Esophagus squamous epithelium (tissue), 4 donors: ENCODE measurements at regions not wholly inside any gene's neighbourhood (a gene's known extent, or its start where the extent isn't known, plus 50 kb on each side); places are given as distances from the start of the nearest gene placed in this dataset.

Experiments used
- POLR2A ChIP-seq, 4 donors: fragments of 450-650 bp; IDR thresholded peaks; one replicate each; pipeline ENCODE4 v1.6.1; 2017; ENCODE audit warnings: antibody characterized with exemption in 4 of 4, mild to moderate bottlenecking in 4 of 4, moderate library complexity in 3 of 4
- TF ChIP-seq, protein P1 (sequence below), 6 experiments: fragments of 450-650 bp in 4 of 6; fragments of 200-600 bp in 2 of 6; sonication (generic) in 2 of 6; IDR thresholded peaks; one replicate each; pipeline ENCODE4 v1.5.1; 2016 to 2019; ENCODE audit warnings: antibody characterized with exemption in 6 of 6, mild to moderate bottlenecking in 4 of 6, moderate library complexity in 4 of 6

- TF ChIP-seq, protein P1, sequence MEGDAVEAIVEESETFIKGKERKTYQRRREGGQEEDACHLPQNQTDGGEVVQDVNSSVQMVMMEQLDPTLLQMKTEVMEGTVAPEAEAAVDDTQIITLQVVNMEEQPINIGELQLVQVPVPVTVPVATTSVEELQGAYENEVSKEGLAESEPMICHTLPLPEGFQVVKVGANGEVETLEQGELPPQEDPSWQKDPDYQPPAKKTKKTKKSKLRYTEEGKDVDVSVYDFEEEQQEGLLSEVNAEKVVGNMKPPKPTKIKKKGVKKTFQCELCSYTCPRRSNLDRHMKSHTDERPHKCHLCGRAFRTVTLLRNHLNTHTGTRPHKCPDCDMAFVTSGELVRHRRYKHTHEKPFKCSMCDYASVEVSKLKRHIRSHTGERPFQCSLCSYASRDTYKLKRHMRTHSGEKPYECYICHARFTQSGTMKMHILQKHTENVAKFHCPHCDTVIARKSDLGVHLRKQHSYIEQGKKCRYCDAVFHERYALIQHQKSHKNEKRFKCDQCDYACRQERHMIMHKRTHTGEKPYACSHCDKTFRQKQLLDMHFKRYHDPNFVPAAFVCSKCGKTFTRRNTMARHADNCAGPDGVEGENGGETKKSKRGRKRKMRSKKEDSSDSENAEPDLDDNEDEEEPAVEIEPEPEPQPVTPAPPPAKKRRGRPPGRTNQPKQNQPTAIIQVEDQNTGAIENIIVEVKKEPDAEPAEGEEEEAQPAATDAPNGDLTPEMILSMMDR (IDR thresholded peaks at IDR 0.05), result no peak
- TF ChIP-seq POLR2A (IDR thresholded peaks at IDR 0.05), result no peak
Measured at GRCh38 chr2:239570216-239570925, 169.6 kb upstream of the HDAC4 start.
